ENCODE measurements at regions not wholly inside any gene's neighbourhood (a gene's known extent, or its start where the extent isn't known, plus 50 kb on each side); places are given as distances from the start of the nearest gene placed in this dataset.
"Not testable (repeated sequence)": the region's sequence is repeated elsewhere in the genome, so short reads cannot be mapped to it uniquely, and the experiment has no call there.

DNA sequence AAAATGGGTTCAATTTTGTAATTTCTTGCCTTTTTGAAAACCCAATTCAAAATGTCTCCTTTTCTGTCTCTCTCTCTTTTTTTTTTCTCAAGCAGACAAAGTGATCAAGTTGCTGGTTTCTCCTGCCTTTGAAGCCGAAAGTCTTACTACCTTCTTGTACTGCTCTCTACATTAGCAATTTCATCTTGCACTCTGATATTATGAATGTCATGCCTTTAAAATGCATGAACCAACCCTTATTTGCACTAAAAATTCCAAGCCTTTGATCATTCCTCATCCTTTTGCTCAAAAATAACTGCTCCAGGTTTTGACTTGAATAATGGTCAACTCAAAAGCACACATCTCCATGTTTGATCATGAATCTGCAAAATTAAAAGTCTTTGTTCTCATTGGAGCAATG lies 125.2 kb downstream of the CETN3 start:
- DNase-seq, result no peak

DNA sequence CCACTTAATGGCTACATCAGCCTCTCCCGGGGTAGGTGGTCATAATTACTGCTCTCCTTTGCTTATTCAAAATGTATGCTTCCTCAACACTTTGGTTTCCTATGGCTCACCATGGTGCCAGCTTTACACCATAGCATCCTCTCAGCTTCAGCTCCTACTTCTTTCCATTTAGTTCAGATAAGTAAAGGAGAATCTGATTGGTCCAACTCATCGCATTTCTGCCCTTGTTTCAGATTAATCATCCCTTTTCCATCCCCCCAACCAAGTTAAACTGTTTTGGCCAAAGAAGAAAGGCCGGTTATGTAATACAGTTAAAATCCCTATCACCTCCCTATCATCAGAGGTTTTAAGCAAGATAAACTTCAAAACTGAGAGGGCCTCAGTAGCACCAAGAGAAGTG lies 130.5 kb downstream of the CETN3 start:
- no peak for DNase-seq

DNA sequence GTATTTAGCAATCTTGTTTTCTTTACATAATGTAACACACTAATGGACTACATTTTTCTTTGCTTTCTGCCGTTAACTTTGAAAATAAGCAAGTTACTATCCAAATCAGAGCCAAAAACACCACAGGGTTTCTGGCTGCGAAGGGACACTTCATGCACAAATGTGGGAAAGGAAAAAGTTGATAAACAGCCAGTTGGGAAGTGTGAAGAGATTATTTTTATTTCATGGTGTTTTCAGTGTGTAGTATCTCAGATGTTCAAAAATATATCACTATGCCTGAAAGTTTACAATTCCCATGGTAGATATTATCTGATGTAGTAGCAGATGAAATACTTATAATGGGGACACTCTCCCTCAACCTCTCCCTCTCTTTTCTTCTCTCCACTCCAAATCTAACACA lies 135.3 kb downstream of the CETN3 start:
- DNase-seq, result no peak

DNA sequence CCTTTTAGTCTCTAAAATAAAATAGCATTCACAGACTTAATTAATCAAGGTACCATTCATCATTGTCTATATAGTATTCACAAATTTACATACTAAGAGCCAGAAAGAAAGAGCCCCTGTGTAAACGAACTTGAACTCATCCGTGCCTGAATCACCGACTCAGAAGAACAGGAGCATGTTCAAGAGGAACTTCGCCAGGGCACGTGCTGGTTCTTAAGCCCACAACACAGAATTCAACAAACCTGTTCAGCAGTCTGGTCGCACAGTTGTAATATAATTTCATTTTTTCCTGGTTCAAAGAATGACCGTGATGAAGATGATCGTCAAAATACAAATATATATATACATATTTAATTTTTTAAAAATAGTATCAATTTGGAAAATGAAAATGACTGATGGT lies 141.9 kb downstream of the CETN3 start:
- DNase-seq, result no peak

DNA sequence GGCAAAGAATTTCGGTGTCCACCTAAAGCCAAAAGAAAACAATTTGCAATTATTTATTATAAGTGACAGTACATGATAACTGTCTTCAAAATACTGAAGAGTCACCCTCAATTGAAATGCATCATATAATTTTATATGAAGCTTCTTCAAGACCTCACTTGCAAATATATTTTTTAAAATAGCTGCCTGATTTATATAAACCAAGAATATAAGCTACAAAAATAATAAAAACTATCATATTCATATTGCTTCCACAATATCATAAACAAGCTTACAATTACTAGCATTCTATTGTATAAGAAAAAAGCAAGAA lies 144.1 kb downstream of the CETN3 start:
- DNase-seq, result no peak

DNA sequence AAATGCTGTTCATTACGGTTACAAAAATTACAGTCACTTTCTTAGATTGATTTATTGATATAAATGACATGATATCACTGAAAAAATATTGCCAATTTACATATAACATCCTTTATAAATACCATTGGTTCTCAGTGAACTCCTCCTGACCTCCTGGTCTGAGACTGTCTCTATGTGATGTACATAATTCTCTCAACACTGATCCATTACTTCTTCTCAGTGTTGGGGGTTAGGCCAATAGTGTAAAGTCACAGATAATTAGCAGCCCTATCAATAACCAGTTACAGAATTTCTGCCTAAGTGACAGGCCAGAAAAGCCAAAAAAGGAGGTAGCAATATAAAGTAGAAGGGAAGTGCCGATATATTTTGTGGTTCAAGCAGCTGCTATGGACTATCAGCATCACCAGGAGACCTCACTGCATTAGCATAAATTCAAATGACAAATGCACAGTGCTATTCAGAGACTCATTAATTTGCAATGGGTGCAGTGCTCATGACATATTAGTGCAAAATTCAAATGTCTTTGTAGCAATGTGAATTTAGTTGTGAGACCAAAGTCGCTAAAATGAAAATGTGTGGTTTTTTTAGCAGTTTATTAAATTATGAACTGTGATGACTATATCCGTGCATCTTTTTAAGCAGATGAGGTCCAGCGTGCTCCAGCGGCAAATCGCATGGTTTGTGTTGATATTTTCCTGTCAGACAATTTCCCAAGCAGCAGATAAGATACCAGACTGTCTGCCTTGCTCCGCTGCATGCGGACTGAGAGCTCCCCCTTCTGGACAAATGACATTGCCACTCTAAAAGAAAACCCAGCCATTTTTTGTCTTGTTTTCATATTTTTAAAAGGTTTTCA lies 144.6 kb downstream of the CETN3 start:
- peak; percentile 83 for DNase-seq

DNA sequence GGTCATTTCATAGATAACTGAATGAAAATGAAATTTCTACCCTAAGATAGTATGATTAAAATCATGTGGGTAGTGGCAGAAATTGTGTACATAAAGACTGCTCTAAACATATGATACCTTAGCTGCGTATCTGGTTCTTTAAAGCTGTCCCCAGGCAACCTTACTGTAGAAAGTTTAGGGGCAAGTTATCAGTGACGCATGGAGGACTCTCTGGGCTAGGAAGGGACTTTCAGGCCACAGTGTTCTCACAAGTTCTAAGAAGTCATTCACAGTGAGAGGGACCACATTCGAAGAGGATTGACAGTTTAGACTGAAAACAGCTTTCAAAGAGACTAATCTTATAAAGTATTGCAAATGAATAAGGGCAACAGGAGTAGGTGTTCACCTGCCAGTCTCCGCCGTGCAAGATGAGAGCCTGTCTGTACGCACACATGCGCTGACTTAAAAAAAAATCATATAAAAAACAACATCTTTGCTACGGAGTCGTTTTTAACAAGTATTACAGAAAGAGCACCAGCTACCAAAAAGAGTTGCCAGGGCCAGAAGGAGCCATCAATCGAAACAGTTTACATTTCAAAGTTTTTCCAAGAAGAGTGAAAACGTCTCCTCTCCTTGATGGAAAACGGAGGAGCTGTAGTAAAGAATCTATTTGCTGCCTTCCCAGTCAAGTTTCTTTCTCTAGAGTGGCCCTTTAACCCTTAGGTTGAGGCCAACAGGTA lies 146.3 kb downstream of the CETN3 start:
- DNase-seq, result no peak

DNA sequence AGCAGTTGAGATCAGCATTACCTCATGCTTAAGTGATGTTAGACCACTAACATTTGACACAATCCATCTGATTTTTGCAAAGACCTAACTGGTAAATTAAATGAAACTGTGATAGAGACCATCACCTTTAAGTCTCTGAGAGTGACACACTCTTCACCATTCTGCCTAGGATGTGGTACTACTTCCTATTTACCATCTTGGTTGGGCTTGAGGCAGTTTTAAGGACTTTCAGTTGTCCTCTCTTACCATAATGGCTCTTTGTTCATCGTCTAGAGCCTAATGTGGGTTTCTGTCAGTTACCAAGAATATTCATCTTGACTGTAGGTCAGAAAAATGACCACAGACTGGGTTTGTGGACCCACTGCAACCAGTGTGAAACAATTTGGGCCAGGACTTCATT lies 158.1 kb downstream of the CETN3 start:
- DNase-seq, result no peak

DNA sequence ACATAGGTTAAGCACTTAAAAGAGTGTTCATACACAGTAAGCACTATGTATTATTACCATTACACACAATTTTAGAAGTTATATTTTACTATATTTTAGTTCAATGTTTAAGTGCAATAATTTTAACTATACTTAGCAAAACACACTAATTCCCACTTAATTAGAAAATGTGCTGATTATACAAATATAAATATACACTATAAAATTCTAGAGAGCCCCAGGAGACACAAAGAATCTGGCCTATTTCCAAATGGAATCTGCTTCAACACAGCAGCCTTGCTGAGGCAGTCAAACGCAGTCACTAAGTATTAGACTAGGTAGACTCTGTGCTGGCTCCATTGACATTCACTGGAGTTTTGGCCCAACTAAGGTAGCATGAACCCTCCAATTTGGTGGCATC lies 160.9 kb downstream of the CETN3 start:
- DNase-seq, result no peak

DNA sequence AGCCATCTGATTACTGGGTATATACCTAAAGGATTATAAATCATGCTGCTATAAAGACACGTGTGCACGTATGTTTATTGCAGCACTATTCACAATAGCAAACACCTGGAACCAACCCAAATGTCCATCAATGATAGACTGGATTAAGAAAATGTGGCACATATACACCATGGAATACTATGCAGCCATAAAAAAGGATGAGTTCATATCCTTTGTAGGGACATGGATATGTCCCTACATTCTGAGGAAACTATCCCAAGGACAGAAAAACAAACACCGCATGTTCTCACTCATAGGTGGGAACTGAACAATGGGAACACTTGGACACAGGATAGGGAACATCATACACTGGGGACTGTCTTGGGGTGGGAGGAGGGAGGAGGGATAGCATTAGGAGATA lies 165.7 kb downstream of the CETN3 start:
- not testable (repeated sequence) for DNase-seq

DNA sequence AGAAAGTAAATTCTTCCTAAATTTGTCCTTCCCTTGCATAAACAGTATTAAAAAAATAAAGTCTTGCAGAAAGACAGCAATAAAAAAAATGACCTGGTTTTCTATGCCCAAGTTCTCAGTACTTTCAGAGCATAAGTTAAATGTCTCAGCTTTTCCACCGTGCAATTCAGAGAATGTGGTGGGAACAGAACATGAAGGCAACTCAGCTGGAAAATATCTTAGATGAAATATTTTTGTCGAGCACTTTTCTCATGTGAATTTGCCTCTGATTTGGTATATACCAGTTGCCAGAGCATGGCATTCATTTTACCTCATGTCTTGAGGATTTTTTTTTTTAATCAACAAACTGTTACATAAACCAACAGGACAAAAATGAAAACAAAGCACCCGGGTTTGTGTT lies 176.1 kb downstream of the CETN3 start:
- DNase-seq, result no peak

DNA sequence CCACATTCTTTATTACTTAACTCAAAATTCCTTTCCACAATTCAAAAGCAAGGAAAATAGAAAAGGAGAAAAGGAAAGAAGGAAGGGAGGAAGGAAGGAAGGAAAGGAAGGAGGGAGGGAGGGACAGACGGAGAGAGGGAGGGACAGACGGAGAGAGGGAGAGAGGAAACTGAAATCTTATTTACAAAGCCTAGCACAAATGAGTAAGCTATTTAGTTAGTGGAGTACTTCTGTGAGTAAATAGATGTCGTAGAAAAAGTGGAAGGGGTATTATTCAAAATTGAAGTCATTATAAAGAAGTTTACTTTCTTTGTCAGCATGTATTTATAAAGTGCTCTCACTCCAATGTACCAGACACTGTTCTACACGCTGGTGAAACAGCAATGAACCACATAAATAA lies 177.9 kb downstream of the CETN3 start:
- DNase-seq, result no peak

DNA sequence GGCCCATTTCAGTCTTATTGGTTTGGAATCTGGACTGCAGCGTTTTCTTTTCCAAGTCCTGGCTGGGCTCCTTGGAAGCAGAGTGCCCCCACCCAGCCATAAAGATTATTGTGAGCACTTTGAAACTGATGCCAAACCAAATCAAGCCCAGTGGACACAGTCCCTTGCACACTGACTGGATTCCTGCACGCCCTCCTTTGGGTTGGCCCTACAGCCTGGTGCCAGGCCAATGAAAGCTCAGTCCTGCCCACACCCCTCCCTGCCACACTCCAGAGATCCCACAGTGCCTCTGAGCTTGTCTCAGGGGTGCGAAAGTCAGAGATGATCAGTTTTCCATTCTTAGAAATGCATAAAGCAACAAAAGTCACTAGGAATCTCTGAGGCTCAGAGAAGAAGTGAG lies 181.9 kb downstream of the CETN3 start:
- no peak for DNase-seq

DNA sequence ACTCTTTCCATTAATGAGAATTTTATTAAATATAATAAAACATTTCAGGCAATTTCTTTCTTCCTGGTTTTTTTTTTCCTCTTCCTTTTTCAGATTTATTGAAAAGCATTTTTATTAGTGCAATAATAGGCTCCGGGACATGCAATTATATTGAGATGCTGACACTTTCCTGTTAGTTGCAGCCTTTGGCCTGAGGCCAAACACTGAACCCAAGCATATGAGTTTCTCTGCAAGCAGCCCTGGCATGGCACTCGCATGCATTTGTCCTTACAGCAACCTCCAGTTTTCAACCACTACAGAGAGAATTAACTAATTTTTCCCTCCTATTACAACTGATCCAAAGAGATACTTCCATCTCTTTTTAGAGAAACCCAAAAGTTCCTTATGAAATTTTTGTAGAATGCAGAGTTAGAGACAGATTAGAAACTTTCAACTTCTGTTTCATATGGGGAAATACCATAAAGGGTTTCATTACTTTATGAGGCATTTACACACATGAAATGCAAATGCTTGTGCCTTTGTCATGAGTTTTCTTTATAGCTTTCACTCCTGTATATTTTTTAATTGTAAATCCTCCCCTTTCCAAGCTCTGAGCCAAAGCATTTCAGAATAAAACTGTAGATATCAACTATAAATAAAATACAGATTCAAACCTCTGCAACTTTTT lies 183.0 kb downstream of the CETN3 start:
- no peak for DNase-seq

DNA sequence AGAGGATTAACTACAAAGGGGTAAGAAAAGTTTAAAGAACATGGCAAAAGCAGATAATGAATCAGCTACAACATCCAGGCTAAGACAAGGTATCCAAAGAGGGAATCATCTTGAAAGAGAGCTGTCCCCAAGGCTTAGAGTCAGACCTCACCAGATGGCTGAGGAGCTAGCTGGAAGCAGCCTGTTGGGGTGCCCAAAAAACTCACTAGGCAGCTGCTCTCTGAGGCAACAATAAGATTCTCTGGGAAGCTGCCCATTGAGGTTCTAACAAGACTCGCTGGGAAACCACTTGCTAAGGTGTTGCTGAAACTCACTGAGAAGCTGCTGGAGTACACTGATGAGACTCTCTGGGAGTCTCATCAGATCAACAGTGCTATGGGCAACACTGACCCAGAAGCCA lies 185.2 kb downstream of the CETN3 start:
- DNase-seq, result no peak

DNA sequence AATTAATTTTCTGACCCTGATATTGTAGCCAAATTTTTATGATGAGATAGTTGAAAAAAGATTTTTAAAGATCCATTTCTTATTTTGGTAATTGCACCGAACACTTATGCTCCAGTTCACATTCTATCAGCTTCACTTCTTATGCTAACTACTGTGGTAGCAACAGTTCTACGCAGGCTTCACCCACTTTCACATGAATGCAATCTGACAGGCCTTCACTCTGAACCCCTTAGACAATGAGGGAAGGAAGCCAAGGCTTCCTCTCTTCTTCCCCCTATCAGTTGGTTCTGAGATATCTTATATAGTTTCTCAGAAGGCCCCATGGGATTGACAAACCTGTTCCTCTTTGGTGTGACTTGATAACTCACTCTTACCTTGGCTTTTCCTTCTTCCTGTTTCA lies 185.8 kb downstream of the CETN3 start:
- no peak for DNase-seq

DNA sequence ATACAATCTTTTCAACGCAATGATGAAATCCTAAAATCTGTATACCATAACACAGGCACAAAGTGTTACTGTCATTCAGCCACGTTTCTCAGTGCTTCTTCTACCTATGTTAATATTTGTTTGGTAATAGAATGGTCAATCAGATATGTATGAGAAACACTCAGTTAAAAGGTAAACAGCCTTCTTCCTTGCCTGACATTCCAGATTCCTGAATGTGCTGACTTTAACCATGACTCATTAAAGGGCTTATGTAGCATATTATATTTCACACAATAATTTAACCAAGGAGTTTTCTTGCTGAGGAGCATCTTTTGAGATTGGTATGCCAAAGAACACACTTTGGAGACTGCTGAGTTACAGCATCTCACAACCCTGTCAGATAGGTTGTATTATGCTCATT lies 187.6 kb downstream of the CETN3 start:
- no peak for DNase-seq

DNA sequence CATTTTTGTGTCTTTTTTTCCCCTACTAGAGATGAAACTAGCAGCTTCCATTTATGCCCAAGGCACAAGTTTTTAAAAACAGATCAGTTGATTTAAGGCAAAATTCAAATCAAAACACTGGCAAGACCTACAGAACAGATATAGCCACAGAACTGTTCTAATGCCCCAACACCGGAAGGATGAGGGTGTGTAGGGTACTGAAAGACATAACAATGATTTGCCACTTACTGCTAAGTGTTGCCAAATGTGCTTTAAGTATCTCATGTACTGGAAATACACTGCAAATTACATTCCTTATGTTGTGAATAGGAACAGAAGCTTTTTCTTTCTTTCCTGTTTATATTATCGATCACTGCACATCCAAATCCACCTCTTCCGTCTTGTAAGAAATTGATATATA lies 189.0 kb downstream of the CETN3 start:
- no peak for DNase-seq

DNA sequence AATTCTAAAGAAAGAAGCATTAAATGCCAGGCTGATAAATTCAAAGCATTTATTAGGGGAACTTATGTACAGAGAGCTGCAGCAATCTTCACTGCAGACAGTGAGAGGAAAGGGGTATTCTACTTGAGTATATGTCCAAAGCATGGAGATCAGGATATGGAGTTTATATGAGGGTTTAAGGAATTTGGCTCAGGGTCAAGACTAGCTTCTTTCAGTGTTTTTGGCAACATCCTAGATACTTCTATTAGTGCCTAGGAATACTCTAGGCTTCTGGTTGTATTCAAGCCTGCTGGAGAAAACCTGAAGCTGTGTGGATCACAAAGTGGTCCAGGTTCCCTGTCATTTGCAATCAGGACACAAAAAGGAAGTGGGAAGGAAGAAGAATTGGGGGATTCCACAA lies 194.6 kb downstream of the CETN3 start:
- no peak for DNase-seq

DNA sequence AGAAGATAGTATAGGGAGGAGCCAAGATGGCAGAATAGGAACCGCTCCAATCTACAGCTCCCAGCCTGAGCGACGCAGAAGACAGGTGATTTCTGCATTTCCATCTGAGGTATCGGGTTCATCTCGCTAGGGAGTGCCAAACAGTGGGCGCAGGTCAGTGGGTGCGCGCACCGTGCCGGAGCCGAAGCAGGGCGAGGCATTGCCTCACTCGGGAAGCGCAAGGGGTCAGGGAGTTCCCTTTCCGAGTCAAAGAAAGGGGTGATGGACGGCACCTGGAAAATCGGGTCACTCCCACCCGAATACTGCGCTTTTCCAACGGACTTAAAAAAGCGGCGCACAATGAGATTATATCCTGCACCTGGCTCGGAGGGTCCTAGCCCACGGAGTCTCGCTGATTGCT lies 201.2 kb downstream of the CETN3 start:
- not testable (repeated sequence) for DNase-seq

DNA sequence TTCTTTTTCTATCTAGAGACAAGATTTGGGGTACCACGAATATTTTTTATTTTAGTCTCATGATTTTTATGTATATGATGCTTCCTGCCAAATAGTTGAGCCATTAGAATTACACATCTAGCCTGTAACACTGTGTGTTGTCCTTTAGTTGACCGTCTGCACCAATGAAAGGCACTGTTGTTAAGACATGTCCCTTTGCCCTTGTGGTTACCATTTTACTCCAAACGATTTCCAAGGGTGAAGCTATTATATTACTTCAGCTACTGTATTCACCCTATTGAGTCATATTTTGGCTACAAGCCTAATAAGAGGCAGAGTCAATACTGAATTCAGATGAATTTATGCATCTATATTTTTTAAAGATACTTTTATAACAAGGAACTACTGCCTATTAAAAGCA lies 207.6 kb downstream of the CETN3 start:
- DNase-seq, result no peak

DNA sequence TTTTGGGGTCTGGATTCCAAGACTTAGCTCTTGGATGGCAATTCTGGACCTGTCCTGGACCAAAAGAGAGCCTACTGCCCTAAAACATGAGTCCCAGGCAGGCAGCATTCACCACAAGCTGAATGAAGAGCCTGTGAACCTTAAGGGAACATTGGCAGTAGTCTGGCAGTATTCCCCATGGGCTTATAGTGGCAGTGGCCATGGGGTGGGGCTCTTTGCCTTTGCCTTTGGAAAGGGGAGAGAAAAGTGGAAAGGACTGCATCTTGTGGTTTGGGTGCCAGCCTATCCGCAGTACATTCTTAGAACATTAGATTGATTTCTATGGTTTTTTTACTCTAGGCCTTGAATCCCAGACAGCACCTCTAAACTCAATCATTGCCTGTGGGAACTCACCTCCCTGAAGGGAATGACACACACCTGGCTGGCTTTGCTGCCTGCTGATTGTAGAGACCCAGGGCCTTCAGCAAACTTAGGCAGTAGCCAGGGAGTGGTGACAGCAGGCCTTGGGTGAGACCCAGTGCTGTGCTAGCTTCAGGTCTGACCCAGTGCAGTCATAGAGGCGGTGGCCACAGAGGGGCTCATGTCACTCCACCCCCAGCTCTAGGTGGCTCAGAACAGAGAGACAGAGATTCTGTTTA lies 216.3 kb downstream of the CETN3 start:
- no peak for DNase-seq

DNA sequence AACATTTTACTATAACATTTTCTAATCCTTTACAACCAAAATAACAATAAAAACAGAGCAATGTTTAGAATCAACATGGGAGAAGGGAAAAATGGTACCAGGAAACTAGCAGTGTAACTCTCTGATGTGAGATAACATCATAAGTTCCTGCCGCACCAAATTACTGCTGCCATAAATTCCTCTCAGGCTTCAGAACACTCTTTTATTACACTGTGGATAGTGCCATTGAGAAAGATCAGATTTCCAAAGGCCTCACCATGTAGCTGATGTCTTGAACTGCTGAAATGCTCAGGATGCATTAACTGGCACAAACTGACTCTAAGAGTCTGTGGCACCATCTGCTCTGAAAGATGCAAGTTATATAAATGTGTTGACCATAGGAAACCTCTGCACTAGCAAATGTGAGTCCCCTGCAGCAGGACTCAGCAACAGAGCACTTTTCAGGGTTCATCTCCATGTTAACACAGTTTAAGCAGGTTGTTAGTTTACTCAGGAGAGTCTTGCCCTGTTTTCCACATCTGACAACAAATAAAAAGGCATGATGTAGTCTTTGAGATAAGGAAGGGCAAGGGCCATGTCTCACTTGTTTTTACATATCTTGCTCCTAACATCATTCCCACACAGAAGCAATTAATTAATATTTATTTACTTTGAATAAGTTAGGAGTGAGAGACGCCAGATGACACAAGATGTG lies 218.1 kb downstream of the CETN3 start:
- no peak for DNase-seq

Measured in Kasumi-1 (cell line).